Urothelium cell line (cell line): ENCODE measurements at regions not wholly inside any gene's neighbourhood (a gene's known extent, or its start where the extent isn't known, plus 50 kb on each side); places are given as distances from the start of the nearest gene placed in this dataset.
A peak's percentile ranks its signal among the peaks of the same experiment; 100 is the strongest.
"Not testable (repeated sequence)": the region's sequence is repeated elsewhere in the genome, so short reads cannot be mapped to it uniquely, and the experiment has no call there.

Experiments
- DNase-seq: peaks from one replicate; pipeline ENCODE4 v3.0.0; 2011; ENCODE audit warnings: low spot score, mixed read lengths
- FAIRE-seq: peaks from 2 replicates; lab custom pipeline; 2011; peaks lifted over from hg19 to GRCh38; lab: Jason Lieb, UNC

DNA sequence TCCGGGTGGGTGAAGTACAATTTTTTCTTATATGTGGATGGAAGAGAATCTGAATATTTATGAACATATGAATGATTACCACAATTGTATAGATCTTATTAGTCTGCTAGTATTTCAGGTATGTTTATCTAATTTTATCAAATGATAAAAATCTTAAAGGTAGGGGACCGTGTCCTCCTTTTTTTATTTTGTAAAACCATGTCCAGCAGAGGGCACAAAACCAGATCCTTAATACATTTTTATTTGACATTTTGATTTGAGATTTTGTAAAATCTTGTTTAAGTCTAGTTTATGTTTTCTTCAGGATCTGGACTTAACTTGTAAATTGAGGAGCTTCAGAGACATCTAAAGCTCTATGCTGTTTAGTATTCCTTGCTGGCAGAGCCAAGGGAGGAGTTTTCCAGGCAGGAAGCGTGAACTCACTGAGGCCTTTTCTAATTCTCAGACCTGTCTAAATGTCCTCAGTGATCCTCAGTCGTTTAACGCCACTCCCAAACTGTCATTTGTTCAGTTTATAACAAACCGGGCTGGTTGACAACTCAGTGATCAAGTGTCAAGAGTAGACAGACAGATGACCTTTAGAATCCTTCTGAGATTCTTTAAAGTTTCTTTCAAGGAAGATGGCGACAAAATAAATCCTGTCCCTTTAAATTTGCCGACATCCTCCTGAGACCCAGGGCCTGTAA lies 263.9 kb downstream of the KTN1 start:
- FAIRE-seq (no peak), DNase-seq (no peak)

DNA sequence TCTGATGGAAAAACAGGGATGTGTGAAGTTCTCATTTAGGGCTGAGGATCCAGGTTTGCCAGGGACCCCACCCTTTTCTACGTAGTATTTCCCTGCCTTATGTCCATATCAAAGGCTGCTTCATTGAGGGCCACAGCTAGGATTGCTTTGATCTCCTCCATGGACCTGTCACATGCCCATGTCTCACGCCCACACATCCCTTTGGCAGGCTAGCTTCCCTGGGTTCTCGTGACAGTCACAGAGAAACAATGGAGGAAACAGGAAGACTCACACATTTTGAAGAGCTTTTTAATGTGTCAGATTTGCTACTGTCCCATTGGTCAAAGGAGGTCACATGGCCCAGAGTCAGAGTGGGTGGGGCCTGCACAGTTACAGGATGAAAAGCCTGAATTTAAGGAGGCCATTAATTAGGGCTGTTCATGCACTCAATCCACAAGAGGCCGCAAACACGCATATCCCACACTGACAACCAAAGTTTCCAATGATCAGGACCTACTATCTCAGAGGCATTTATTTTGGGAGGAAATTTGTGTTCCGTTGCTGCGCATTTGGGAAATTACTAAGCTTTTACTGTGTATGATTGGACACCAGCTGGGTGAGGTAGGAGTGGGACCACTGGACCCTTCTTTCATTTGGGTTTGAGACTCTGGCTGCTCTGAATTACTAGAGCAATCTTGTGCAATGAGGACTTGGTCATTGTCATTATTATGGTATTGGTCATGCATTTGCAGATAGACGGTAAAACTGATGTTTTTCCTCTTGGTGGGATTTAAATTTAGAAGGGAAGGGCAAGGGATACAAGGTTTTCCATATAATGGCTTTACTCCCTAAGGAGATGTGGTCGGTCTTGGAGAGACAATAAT lies 266.2 kb downstream of the KTN1 start:
- FAIRE-seq (no peak), DNase-seq (no peak)

DNA sequence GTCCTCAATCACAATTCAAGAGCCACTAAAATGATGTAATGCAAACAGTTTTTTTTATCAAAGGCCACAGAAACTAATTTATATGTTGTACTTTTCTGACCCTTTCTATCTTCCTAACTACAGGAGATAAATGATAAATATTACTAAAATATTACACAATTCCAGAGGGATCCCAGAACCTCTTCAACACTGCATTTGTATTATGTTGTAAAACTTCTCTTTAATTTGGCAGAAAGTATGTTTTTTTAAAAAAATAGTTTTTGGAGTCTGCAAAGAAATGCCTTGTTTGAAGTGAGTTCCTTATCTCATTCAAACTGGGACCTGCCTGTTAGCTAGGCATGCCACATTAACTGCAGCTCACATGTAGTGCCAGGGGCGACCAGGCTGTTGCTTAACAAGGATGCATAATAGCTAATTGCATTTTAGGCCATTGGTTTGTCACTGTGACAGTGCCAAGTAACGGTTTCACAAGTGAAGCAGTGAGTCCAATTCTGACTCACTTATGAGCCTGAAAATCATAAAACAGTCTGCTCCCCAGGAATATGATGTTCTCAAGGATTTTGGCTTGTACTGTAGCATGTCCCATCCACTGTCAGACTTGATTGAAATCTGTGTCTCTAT lies 266.9 kb downstream of the KTN1 start:
- FAIRE-seq: no peak

DNA sequence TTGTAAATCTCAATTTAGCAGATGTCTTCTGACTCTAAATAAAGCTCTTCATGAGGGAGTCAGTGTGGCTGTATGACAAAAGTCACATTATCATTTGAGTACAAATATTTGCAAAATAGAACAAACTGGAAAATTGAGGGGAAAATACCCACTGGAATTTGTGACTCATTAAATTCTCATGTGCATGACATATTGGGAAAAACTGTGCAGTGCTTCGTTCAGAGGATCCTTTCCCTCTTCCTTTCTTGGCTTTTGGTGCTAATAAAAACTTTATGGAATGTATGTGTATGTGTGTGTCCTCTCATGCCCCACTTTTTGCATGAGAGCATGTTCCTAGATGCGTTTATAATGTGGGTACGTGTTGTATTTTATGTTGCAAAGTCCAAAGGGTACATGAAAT lies 267.8 kb downstream of the KTN1 start:
- FAIRE-seq (no peak), DNase-seq (peak; percentile 39)

More for the DNA sequence above, 266.9 kb downstream of the KTN1 start:
- DNase-seq: no peak

DNA sequence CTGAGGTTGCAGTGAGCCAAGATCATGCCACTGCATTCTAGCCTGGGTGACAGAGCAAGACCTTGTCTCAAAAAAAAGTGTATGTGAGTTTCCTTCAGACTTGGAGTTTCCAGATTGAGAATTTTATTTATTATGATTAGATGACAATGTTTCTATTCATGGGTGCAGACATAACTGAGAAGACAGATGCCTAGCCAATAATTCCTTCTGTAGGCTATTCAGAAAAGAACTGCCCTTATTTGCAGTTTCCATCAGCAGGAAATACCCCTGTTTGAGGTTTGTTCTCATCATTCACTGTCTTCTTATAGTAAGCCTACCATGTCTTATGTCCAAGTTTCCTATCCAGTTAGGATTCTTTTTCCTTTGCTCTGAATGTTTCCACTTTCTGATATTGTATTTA lies 269.0 kb downstream of the KTN1 start:
- DNase-seq: no peak
- no peak for FAIRE-seq

DNA sequence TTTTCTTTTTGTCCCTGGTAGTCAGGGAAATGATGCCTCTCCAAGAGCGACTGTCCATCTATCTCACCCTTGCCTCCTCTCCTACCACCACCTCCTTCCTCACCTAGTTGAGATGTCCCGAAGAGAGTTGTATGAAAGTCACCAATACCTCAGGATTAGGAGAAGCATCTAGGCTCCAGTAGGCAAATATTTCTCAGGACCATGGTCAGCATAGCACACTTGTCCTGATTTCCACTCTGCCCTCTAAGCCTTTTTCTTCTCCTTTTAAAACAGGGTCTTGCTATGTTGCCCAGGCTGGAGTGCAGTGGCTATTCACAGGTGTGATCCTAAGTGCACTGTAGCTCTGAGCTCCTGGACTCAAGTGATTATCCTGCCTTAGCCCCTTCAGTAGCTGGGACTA lies 268.4 kb upstream of the PELI2 start:
- DNase-seq: no peak

DNA sequence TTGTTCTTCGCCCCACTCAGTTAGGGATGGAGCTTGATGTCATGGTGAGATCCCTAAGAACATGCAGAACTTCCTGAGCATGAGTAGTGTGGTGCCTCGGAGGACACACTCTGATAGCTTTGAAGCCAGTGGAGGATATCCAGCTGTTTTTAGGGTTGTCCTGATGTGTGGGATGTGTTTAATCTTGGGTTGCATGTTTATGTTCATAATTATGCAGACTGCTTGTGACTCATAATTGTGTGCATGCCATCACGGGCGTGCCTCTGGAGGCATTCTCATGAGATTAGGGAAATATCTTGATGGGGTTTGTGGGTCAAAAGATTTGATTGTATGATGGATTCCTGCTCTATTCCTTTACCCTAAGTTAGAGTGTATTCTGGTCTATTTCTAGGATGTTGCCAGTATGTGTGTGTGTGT lies 267.4 kb upstream of the PELI2 start:
- no peak for DNase-seq
- FAIRE-seq: no peak

More for the DNA sequence above, 268.4 kb upstream of the PELI2 start:
- FAIRE-seq: no peak

DNA sequence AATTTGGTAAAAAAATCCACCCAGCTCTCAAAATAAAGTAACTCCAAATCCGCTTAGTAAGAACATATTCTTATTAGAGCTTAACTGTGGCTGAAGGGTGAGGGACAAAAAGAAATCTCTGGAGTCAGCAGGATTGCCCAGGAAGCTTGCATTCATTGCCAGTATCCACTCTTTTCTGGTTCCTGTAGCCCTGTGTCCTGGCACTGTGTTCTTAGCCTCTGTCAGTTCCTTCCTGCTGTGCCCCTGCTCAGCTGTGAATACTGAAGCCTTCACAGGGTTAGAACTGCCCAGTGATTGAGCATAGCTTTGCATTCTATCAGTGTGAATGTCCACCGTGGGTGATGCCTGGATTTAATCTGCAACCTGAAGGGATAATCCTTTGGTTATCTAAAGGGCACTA lies 266.9 kb upstream of the PELI2 start:
- DNase-seq (no peak), FAIRE-seq (no peak)

DNA sequence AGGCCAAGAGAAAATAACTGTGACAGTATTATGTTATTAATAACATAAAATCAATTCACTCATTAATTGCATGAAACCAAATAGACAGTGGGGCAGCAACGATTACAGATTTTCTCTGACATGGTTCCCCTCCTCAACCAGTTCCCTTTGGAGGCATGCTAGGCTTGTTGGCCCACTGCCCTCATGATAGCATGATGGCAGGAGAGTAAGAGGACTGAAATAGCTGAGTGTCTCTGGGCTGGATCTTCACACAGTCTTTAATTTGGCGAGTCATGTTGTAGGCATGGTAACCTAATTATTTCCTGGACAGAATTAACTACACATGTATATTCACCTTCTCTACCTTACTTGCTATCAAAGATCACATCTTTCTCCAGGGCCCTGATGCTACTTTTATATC lies 266.2 kb upstream of the PELI2 start:
- FAIRE-seq (no peak), DNase-seq (no peak)

DNA sequence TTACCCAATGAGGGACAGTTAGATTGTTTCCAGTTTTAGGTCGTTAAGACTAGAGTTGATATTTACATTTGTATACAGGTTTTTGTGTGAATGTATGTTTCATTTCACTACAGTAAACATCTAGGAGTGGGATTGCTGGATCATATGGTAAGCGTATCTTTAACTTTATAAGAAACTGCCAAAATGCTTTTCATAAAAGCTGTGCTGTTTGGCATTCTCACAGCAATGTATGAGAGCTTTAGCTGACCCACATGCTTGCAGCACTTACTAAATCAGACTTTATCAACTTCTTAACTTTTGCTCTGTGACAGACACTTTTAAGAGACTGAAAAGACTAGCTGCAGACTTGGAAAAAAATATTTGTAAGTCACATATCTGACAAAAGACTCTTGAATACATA lies 262.5 kb upstream of the PELI2 start:
- FAIRE-seq (no peak), DNase-seq (no peak)

DNA sequence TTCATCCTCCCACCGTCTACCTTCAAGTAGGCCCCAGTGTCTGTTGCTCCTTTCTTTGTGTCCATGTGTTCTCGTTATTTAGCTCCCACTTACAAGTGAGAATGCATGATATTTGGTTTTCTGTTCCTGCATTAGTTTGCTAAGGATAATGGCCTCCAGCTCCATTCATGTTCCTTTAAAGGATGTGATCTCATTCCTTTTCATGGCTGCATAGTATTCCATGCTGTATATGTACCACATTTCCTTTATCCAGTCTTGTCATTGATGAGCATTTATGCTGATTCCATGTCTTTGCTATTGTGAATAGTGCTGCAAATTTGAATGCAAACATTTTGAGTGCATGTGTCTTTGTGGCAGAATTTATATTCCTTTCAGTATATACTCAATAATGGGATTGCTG lies 259.6 kb upstream of the PELI2 start:
- DNase-seq (no peak), FAIRE-seq (no peak)

DNA sequence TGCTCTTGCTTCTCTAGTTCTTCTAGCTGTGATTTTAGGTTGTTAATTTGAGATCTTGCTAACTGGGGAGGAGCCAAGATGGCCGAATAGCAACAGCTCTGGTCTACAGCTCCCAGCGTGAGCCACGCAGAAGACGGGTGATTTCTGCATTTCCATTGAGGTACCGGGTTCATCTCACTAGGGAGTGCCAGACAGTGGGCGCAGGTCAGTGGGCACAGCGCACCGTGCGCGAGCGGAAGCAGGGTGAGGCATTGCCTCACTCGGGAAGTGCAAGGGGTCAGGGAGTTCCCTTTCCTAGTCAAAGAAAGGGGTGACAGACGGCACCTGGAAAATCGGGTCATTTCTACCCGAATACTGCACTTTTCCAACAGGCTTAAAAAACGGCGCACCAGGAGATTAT lies 256.6 kb upstream of the PELI2 start:
- DNase-seq, FAIRE-seq: not testable (repeated sequence)

DNA sequence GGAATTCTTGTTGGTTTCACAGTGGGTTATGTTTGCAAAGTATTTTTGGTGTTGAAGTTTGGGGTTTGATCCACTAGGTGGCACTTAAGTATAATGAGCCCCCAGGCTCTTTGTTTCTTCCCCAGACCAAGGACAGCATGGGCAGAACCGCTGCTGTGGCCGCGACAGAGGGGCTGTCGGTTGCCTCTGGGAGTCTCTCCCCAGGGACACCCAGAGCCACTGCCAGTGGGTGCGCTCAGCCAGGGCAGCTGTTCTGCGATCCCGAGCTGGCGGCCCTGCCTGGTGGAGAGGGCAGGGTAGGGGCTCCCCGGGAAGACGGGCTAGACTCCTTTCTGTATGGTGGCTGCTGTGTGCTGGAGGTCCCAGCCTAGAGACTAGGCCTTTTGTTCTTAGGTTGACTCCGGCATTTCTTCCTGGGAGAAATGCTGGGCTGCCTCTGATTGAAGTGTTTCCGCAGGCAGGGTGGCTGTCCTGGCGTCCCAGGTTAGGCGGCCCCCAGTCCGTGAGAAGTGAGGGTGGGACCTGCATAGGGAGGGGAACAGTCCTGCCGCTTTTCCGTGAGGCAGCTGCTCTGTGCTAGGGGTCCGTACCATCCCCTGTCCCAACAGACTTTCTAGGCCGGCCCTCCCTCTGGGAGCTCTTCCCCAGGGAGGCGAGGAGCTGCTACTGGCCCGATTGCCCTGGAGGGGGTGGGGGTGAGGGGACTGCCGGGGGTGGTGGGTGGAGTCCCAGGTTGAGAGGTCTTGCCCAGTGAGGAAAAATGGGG lies 253.1 kb upstream of the PELI2 start:
- DNase-seq (no peak), FAIRE-seq (no peak)

DNA sequence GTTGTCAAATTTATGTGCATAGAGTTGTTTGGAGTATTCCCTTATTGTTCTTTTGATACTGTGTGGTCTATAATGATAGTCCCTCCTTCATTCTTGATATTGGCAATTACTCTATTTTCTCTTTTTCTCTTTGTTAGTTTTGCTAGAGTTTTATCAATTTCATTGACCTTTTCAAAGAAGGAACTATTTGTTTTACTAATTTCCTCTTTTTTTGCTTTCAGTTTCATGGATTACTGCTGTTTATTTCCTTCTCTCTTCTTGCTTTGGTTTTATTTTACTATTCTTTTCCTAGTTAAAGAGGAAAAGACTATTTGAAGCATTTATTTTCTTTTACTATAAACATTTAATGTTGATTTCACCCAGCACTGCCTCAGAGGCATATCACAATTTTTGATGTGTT lies 250.9 kb upstream of the PELI2 start:
- FAIRE-seq (no peak), DNase-seq (no peak)

DNA sequence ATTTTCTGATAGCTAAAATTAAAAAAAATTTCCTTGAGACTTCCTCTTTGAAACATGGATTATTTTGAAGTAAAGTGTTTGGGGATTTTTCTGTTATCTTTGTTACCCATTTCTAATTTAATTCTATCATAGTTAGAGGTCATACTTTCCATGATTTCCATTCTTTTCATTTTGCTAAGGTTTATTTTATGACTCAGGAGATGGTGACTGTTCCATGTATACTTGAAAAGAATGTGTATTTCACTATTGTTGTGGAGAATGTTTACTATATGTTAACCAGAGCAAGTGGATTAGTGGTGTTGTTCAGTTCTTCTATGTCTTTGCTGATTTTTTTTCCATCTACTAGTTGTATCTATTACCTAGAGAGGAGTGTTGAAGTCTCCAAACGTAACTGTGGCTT lies 250.5 kb upstream of the PELI2 start:
- no peak for FAIRE-seq

DNA sequence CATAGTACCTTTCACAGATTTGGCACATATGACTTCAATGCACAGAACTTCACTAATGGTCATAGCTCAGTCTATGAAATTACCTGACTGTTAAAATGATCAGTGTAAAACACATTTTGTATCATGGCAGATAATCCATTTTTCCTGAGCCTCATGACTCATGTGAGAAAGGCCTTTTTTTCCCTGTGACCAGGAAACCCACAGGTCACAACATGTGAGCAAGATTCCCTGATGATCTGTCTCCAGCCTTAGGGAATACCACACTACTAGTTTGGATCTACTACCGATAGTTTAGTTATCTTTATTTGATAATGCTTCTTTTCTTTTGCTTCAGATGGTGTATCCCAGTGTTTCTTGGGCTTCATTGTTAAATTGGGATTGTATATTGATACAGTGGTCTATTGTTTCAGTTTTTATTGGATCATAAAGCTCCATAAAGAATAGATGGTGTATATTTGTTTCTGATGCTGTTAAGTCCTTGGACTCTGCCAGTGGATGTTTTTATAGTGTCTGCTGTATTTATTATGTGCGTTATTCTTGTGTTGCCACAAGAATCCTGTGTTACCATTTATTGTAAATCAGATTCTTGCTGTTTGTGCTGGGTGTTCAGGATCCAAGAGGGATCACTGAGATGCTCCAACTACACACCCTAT lies 248.7 kb upstream of the PELI2 start:
- FAIRE-seq: no peak
- DNase-seq: no peak

More for the DNA sequence above, 250.5 kb upstream of the PELI2 start:
- DNase-seq: no peak

DNA sequence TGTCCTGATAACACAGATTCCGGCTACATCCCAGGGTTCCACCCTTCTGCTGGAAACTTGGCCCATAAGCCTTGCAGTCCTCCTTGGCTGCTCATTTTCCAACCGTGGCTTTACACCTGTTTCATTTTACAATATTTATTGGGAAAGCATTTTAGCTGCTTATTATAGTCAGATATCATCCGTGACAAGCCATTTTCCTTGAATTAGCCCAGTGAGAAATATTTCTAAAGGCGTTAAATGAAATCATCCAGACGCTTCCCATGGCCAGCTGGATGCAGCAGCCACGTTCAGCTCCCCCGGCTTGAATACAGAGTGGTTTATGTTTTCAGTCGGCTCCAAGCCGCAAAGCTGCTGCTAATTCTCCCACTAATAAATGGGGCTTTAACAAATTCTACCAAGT lies 245.0 kb upstream of the PELI2 start:
- FAIRE-seq (no peak), DNase-seq (no peak)

DNA sequence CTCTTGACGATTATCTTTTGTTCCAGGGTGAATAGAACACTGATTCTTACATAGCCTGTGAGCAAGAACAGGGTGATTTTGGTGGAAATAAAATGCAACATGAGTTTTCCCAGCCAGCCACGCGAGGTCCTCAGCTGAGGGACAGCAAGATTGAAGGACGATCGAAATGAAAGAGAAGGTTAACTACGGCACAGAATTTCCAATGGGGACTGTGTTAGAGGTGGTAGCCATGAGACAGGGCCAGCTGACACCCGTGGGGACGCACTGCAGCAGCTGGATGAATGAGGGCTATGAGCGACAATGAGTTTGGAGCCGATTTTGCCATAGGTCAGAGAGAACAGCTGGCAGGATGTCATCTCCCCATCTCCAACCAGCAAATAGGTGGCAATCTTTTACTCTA lies 243.4 kb upstream of the PELI2 start:
- DNase-seq: no peak
- peak; percentile 76 for FAIRE-seq

DNA sequence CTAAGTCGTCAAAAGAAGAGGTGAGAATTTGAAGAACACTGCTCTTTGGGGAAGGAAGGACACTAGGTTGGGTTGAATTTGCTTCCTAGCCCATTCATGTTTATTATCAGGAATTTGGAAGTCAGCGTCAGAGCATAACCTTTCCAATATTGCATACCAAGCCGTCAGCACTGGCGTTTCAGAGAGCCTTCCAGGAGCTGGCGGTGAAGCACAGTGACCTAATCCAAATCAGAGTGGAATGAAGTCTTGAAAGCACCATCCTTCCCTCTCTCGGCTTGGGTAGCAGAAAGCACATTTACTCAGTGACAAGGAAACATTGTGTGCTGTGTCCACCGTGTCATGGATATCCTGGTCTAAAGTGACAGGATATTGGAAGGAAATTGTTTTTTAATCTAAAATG lies 240.3 kb upstream of the PELI2 start:
- DNase-seq (no peak), FAIRE-seq (no peak)

DNA sequence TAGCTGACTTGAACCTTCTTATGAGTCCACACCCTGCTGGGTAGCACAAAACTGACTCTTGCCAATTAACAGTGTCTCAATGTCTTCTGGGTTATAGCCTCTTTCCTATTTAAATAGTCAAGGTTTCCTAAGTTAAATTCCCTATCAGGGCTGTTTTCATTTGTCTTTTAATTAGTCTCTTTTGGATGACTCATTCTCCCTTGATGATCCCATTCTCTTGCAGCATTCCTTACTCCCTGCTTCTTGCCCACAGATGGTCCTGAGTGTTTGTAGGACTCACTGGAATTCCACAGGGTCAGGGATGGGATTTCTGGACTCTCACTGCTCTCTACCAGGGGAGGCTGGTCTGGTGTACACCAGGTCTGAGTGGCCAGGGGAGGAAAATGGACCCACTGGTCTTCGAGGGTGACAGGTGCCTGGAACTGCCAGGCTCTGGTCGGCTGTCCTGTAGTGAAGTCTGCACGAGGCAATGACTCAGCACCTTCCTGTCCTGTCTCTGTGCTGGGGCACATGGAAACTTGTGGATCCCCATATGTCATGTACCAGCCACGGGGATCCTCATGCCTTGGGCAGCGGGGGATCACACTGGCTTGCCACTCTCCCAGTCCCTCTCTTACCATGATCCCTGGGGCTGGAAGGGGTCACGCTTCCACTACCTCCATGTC lies 236.5 kb upstream of the PELI2 start:
- peak; percentile 90 for FAIRE-seq
- peak; percentile 44 for DNase-seq
